ENCODE measurements at regions not wholly inside any gene's neighbourhood (a gene's known extent, or its start where the extent isn't known, plus 50 kb on each side); places are given as distances from the start of the nearest gene placed in this dataset.

GRCh38 chr11:120030411-120030810 is 107.5 kb downstream of the TRIM29 start (continued):
- TF ChIP-seq CTCF (conservative IDR thresholded peaks at IDR 0.05; ENCODE audit: low read depth in 2 of 2) (no peak), ZNF331 (CRISPR knock-in tag; IDR thresholded peaks at IDR 0.05; ENCODE audit: low read depth) (no peak), EZH2 (IDR thresholded peaks at IDR 0.05; ENCODE audit: low read depth, unreplicated experiment) (no peak), ZNF114 (CRISPR knock-in tag; IDR thresholded peaks at IDR 0.05) (no peak), POLR2AphosphoS5 (IDR thresholded peaks at IDR 0.05; ENCODE audit: low read depth) (no peak), JUNB (IDR thresholded peaks at IDR 0.05; ENCODE audit: unreplicated experiment) (no peak), STAT1 (IDR thresholded peaks at IDR 0.05; ENCODE audit: unreplicated experiment) (no peak), NANOG (IDR thresholded peaks at IDR 0.05; ENCODE audit: borderline replicate concordance) (no peak), EZH2phosphoT487 (IDR thresholded peaks at IDR 0.05; ENCODE audit: unreplicated experiment) (no peak), ETS1 (IDR thresholded peaks at IDR 0.05) (no peak)

- no peak overlapping the region for H3K4me2 ChIP-seq
- ATAC-seq, result no peak
- no peak for TF ChIP-seq STAT1 (IDR thresholded peaks at IDR 0.05; ENCODE audit: unreplicated experiment)
- Mint-ChIP-seq H3K9me3 (0 out of 3 replicates have a peak, but pooled peaks cover 2% of the 10 kb centered on the region), H3K27ac (no peak overlapping the region), H3K4me3 (no peak overlapping the region), H3K4me1 (peaks cover 13% of the 10 kb centered on the region), H3K27me3 (ENCODE audit: insufficient read depth, low read depth, poor library complexity) (peaks cover 8% of the 10 kb centered on the region), H3K36me3 (ENCODE audit: low read depth) (no peaks in the 10 kb centered on the region; the same call in 2 of the 3 replicates)
- H3K27ac ChIP-seq (ENCODE audit: low read depth), result no peak overlapping the region
- no peaks in the 10 kb centered on the region for H3K27me3 ChIP-seq (ENCODE audit: insufficient read depth)
- no peaks in the 10 kb centered on the region for H3F3A ChIP-seq (replicated peaks; ENCODE audit: low read depth)
- no peaks in the 10 kb centered on the region for H3K9me2 ChIP-seq (ENCODE audit: insufficient read depth)
- H3K4me3 ChIP-seq, result no peak overlapping the region
- H3K79me2 ChIP-seq (replicated peaks; ENCODE audit: insufficient read depth), result no peaks in the 10 kb centered on the region
- DNase-seq (ENCODE audit: low spot score), result no peak
- no peaks in the 10 kb centered on the region for H4K20me1 ChIP-seq (replicated peaks; ENCODE audit: insufficient read depth)
- no peak overlapping the region for H2AFZ ChIP-seq
- peaks cover 3% of the 10 kb centered on the region; the same call in 1 of the 2 replicates for H3K4me1 ChIP-seq (ENCODE audit: insufficient read depth)
- no peaks in the 10 kb centered on the region for H3K36me3 ChIP-seq (ENCODE audit: insufficient read depth)
These were observed 108.6 kb downstream of the TRIM29 start for GRCh38 chr11:120029321-120029720.

- Histone ChIP-seq H3K79me2 (replicated peaks; ENCODE audit: insufficient read depth) (no peaks in the 10 kb centered on the region), H3K27ac (ENCODE audit: low read depth) (no peak overlapping the region), H3K4me1 (ENCODE audit: insufficient read depth) (peaks cover 3% of the 10 kb centered on the region; the same call in 1 of the 2 replicates), H3F3A (replicated peaks; ENCODE audit: low read depth) (no peaks in the 10 kb centered on the region), H3K36me3 (ENCODE audit: insufficient read depth) (no peaks in the 10 kb centered on the region), H2AFZ (no peak overlapping the region), H3K4me3 (no peak overlapping the region), H3K9me2 (ENCODE audit: insufficient read depth) (no peaks in the 10 kb centered on the region), H3K27me3 (ENCODE audit: insufficient read depth) (no peaks in the 10 kb centered on the region), H3K4me2 (no peak overlapping the region), H4K20me1 (replicated peaks; ENCODE audit: insufficient read depth) (no peaks in the 10 kb centered on the region)
- Mint-ChIP-seq H3K27ac (no peak overlapping the region), H3K36me3 (ENCODE audit: low read depth) (no peaks in the 10 kb centered on the region; the same call in 2 of the 3 replicates), H3K27me3 (ENCODE audit: insufficient read depth, low read depth, poor library complexity) (peaks cover 8% of the 10 kb centered on the region), H3K4me3 (no peak overlapping the region), H3K4me1 (peaks cover 16% of the 10 kb centered on the region), H3K9me3 (0 out of 3 replicates have a peak, but pooled peaks cover 2% of the 10 kb centered on the region)
- ATAC-seq, result no peak
- DNase-seq (ENCODE audit: low spot score), result no peak
- TF ChIP-seq STAT1 (IDR thresholded peaks at IDR 0.05; ENCODE audit: unreplicated experiment) (no peak), CTCF (conservative IDR thresholded peaks at IDR 0.05; ENCODE audit: low read depth in 2 of 2) (no peak), EZH2phosphoT487 (IDR thresholded peaks at IDR 0.05; ENCODE audit: unreplicated experiment) (no peak), NANOG (IDR thresholded peaks at IDR 0.05; ENCODE audit: borderline replicate concordance) (no peak), ETS1 (IDR thresholded peaks at IDR 0.05) (no peak), ZNF331 (CRISPR knock-in tag; IDR thresholded peaks at IDR 0.05; ENCODE audit: low read depth) (no peak), EZH2 (IDR thresholded peaks at IDR 0.05; ENCODE audit: low read depth, unreplicated experiment) (no peak), CREB1 (CRISPR knock-in tag; IDR thresholded peaks at IDR 0.05; ENCODE audit: low read depth) (no peak)
These were observed 109.0 kb downstream of the TRIM29 start for GRCh38 chr11:120028897-120029258.
